NT2/D1 (cell line): ENCODE measurements at regions not wholly inside any gene's neighbourhood (a gene's known extent, or its start where the extent isn't known, plus 50 kb on each side); places are given as distances from the start of the nearest gene placed in this dataset.

ENCODE experiments used
- SUZ12 ChIP-seq: IDR thresholded peaks from 2 replicates; pipeline ENCODE4 v1.6.1; 2011; ENCODE audit not compliant: insufficient read length, insufficient read depth; ENCODE audit errors: extremely low read depth
- ZNF274 ChIP-seq: IDR thresholded peaks from 2 replicates; pipeline ENCODE4 v1.6.1; 2011; ENCODE audit warnings: mild to moderate bottlenecking, low read depth, low read length

DNA sequence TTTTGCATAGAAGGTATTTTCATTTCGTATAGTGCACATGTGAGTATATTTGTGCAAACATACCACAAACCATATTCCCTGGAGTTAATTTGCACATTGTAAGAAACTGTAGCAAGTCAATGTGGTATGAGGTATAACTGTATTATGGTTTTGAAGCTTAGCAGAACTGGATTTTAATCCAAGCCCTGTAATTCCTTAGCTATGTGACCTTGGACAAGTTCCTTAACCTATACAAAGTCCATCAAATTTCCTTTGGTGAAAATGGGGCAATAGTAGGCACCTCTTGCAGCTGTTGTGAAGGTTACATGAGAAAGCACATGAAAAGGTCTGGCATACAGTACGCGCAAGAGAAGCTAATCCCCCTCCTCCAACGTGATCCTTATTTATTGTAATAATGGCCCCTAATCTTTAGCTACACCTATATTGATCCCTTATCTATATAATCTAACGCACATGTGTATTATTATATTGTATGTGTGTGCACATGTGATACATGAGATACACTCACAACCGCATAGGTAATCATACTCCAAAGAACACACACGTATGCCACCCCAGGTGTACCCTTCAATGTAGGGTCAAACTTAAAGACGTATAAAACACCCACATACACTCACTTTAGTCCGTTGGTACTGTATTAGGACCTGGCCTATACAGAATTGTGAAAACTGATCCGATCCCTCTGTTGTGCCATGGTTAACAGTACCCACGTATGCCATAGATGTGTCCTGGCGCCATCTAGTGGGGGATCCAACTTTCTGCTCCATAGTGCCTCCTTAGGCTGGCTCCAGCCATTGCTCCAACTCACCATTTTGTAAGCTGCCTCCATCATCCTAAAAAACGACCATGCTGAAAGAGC lies 402.9 kb upstream of the SLC14A2 start:
- TF ChIP-seq SUZ12: no peak
- no peak for TF ChIP-seq ZNF274
